ENCODE measurements at regions not wholly inside any gene's neighbourhood (a gene's known extent, or its start where the extent isn't known, plus 50 kb on each side); places are given as distances from the start of the nearest gene placed in this dataset.

DNA sequence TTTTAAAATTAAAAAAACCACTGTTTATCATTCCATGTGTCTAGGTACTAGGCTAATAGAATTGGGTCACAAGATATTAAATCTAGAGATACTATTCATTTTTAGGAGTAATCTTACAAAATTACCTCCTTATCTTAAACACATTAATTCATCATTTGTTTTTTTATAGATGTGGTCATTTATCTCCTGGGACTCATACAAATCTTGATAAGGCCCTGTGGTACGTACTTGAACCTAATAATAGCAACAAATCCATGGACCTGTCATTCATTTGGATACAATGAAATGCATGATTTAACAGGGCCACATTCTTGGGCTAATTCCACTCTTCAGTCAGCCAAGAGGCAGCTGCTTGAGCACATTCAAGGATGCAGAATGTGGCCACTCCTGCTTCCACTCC, 66.4 kb upstream of the MARCHF11 start:
- TF ChIP-seq EZH2 (IDR thresholded peaks at IDR 0.05; ENCODE audit: insufficient read depth, poor library complexity, severe bottlenecking): no peak
- TF ChIP-seq EZH2phosphoT487 (IDR thresholded peaks at IDR 0.05; ENCODE audit: insufficient read depth, low read depth): no peak
